ENCODE measurements at regions not wholly inside any gene's neighbourhood (a gene's known extent, or its start where the extent isn't known, plus 50 kb on each side); places are given as distances from the start of the nearest gene placed in this dataset.

DNA sequence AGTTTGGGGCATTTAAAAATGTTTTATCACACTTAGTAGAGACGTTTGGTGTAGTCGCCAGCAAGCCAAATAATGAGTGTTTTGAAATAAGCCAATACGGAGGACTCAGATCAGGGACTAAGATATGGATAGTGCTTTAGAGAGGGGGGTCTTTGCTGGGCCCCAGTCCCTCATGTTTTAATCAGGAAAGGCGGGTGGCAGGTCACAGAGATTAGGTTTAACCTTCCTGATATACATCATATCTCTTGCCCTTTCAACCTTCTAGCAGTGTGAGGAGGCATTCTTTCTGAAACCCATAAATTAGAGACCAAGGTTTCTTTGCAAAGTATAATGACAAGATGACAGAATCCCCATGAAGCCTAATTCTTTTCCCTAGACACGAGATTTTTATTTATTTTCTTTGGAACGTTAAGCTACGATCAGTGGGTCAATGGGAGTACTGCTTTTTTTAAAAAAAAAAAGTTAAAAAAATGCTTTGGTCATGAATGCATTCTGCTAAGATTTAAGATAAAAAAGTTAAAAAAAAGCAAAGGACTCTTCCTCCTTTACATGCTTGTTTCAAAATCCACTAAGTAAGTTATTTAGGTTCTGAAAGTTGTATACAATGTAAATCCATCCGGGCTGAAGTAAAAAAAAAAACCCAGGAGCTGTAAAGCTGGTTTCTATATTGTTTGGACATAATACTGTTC, 572.1 kb upstream of the SALL1 start:
- Histone ChIP-seq H4K91ac (ENCODE audit: insufficient read depth, low read depth, low read length) (no peak overlapping the region), H3K27me3 (ENCODE audit: control insufficient read depth, insufficient read depth, low read length) (no peaks in the 10 kb centered on the region), H2BK20ac (ENCODE audit: low read depth, low read length) (no peak overlapping the region), H3K56ac (ENCODE audit: extremely low read depth, insufficient read depth, low read length) (no peak overlapping the region), H2BK5ac (ENCODE audit: low read depth, low read length, poor library complexity, severe bottlenecking) (no peak overlapping the region), H3K4me3 (ENCODE audit: insufficient read depth, low read depth, low read length) (no peak overlapping the region), H3K4ac (ENCODE audit: low read depth, low read length) (no peak overlapping the region), H3K23ac (ENCODE audit: low read depth, low read length) (no peak overlapping the region), H3K9me1 (ENCODE audit: insufficient read depth, low read length) (no peaks in the 10 kb centered on the region), H3K9ac (ENCODE audit: low read depth, low read length) (no peak overlapping the region), H3K4me1 (ENCODE audit: control insufficient read depth, insufficient read depth, low read length) (no peaks in the 10 kb centered on the region), H2AK9ac (replicated peaks; ENCODE audit: low read depth, low read length, poor library complexity) (no peak overlapping the region), H4K20me1 (ENCODE audit: insufficient read depth, low read length) (no peaks in the 10 kb centered on the region), H3K9me3 (ENCODE audit: control insufficient read depth, insufficient read depth, low read length) (no peaks in the 10 kb centered on the region), H3K14ac (replicated peaks; ENCODE audit: low read depth, low read length) (no peak overlapping the region), H3K79me1 (ENCODE audit: low read depth in 1 of 2, low read length in 2 of 2) (no peaks in the 10 kb centered on the region), H3K36me3 (ENCODE audit: control insufficient read depth, insufficient read depth, low read length) (no peaks in the 10 kb centered on the region), H3K27ac (ENCODE audit: insufficient read depth, low read length) (no peak overlapping the region), H4K5ac (ENCODE audit: low read depth, low read length) (no peak overlapping the region), H2AK5ac (ENCODE audit: low read depth, low read length) (no peak overlapping the region), H2BK15ac (ENCODE audit: low read depth, low read length) (no peak overlapping the region), H2BK120ac (ENCODE audit: low read depth, low read length) (no peak overlapping the region), H3K4me2 (ENCODE audit: low read depth, low read length) (no peak overlapping the region), H4K8ac (ENCODE audit: low read depth in 2 of 2, low read length in 2 of 2) (no peak overlapping the region), H3K18ac (ENCODE audit: low read depth, low read length) (no peak overlapping the region), H2AFZ (replicated peaks; ENCODE audit: low read length, poor library complexity) (no peak overlapping the region)
- DNase-seq (no peak), ATAC-seq (ENCODE audit: low read depth) (no peak)
- dilution Hi-C loops (cut with HindIII; ENCODE audit: low sequenced_read_pairs, unreplicated experiment) (no loop called here), in situ Hi-C loops (cut with MboI; ENCODE audit: low sequenced_read_pairs) (no loop called here), intact Hi-C loops (cut with micrococcal nuclease) (no loop called here)
- WGBS, 2 experiments (ENCODE audit: extremely low coverage in 2 of 2, insufficient read length in 1 of 2) = no CpG with 5 or more reads among the region's 8 CpGs
- TF ChIP-seq RCOR1 (IDR thresholded peaks at IDR 0.05; ENCODE audit: insufficient replicate concordance, low read length) (no peak), POLR2A (IDR thresholded peaks at IDR 0.05; ENCODE audit: low read depth, low read length) (no peak), BHLHE40 (IDR thresholded peaks at IDR 0.05; ENCODE audit: low read depth, low read length) (no peak), RFX5 (IDR thresholded peaks at IDR 0.05; ENCODE audit: low read depth, low read length) (no peak), RAD21 (IDR thresholded peaks at IDR 0.05; ENCODE audit: low read length) (no peak), CHD1 (IDR thresholded peaks at IDR 0.05; ENCODE audit: low read depth, low read length) (no peak)
- TF ChIP-seq, protein P1, sequence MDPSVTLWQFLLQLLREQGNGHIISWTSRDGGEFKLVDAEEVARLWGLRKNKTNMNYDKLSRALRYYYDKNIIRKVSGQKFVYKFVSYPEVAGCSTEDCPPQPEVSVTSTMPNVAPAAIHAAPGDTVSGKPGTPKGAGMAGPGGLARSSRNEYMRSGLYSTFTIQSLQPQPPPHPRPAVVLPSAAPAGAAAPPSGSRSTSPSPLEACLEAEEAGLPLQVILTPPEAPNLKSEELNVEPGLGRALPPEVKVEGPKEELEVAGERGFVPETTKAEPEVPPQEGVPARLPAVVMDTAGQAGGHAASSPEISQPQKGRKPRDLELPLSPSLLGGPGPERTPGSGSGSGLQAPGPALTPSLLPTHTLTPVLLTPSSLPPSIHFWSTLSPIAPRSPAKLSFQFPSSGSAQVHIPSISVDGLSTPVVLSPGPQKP (IDR thresholded peaks at IDR 0.05; ENCODE audit: borderline replicate concordance, low read depth, low read length) = no peak
- no TSS peak for BruUV-seq (replicated peaks)
- CTCF ChIA-PET = interaction anchor here (0.6 kb wide), 1 partner anchor 17 kb away, joined by 3 read pairs; no protein-coding TSS in a partner anchor
- POLR2A ChIA-PET (ENCODE audit: unreplicated experiment) = no interaction called here

All from IMR-90 (cell line).